ENCODE measurements at regions not wholly inside any gene's neighbourhood (a gene's known extent, or its start where the extent isn't known, plus 50 kb on each side); places are given as distances from the start of the nearest gene placed in this dataset.

DNA sequence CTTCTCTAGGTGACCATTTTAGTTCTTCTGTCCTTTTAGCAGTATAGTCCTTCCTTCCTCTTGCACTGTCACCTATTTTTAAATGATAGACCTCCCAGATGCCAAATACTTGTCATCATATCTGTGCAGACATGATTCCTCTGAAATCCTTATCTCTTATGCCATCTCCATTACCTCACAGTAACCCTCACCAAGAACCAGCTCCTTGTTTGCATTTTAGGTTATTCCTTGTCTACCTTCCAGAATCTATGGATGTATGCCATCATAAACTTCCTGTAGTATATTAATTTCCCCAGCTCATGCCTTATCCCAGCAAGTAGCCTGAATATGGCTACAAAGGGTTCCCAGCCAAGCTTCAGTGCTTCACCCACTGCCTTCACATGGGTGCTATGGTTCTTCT lies 1347.2 kb downstream of the ROBO1 start:
- no peak overlapping the region for H3K4me3 ChIP-seq (replicated peaks; ENCODE audit: low read depth, low read length)
- DNase-seq (ENCODE audit: low read depth), result no peak
- TF ChIP-seq, protein P1, sequence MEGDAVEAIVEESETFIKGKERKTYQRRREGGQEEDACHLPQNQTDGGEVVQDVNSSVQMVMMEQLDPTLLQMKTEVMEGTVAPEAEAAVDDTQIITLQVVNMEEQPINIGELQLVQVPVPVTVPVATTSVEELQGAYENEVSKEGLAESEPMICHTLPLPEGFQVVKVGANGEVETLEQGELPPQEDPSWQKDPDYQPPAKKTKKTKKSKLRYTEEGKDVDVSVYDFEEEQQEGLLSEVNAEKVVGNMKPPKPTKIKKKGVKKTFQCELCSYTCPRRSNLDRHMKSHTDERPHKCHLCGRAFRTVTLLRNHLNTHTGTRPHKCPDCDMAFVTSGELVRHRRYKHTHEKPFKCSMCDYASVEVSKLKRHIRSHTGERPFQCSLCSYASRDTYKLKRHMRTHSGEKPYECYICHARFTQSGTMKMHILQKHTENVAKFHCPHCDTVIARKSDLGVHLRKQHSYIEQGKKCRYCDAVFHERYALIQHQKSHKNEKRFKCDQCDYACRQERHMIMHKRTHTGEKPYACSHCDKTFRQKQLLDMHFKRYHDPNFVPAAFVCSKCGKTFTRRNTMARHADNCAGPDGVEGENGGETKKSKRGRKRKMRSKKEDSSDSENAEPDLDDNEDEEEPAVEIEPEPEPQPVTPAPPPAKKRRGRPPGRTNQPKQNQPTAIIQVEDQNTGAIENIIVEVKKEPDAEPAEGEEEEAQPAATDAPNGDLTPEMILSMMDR (IDR thresholded peaks at IDR 0.05; ENCODE audit: low read length, missing control alignments), result no peak

DNA sequence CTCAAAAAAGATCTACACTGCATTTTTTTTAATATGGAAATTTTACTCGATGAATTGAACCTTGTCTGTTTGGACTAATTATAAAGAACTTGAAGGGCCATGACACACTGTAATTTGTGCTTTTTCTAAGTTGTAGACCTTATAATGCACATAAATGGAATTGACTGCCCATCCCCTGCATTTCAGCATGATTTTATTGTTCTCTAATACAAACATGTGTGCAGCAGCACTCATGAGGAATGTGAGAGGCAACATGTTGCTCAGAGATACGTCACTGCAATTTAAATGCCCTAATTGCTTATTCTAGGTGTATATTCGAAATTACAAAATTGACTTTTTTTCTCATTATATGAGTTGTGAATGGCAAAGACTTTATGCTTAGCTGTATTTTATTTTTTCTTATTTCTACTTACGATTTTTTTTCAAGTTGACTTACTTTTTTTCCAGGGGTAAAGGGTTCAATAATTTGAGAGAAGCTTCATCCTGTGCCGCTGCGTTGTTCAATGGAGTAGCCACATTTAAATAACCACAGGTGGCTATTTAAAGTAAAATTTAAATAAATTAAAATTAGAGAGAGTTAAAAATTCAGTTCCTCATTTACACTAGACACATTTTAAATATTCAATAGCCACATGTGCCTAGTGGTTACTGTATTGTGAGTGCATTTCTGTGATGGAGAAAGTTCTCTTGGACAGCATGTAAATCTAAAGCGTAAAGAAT lies 1346.4 kb downstream of the ROBO1 start:
- no peak for DNase-seq (ENCODE audit: low read depth)
- TF ChIP-seq, protein P1 (IDR thresholded peaks at IDR 0.05; ENCODE audit: low read length, missing control alignments), result no peak

DNA sequence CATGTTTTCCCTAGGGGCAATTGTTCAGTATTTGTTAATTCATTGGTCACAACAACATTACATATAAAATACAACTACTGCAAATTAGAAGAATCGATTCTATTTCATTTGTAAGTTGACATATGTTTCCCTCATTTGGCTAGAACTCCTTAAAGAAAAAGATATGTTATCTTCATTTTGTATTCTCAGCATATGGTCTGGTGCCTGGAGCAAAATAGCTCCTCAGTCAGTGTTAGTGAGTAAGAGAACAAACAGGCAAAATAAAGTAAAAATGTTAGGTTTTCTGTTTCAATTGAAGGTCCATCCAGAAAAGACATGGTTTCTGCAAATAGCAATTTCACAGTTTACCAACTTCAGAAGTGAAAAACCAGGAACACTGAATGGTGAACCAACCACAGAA lies 1343.1 kb downstream of the ROBO1 start:
- no peak for DNase-seq (ENCODE audit: low read depth)
- TF ChIP-seq, protein P1 (IDR thresholded peaks at IDR 0.05; ENCODE audit: low read length, missing control alignments), result no peak
- H3K4me3 ChIP-seq (replicated peaks; ENCODE audit: low read depth, low read length), result no peak overlapping the region

More for the DNA sequence above, 1346.4 kb downstream of the ROBO1 start:
- no peak overlapping the region for H3K4me3 ChIP-seq (replicated peaks; ENCODE audit: low read depth, low read length)

DNA sequence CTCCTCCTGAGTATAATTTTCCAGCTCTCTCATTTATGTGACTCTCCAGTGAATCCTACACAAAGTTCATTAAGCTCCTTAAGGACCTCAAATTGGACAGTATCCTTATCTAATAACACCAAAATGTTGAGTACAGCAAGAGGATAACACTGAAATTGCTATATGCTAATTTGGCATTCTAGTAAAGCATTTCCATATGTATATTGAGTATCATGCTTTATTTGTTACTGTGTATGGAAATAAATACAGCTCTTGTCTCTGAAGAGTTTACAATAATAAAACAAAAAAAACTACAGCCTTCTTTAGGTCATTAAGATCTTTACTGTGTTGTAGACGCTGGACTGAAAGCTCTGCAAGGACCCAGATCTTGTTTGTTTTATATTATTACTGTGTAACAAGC lies 1341.3 kb downstream of the ROBO1 start:
- no peak overlapping the region for H3K4me3 ChIP-seq (replicated peaks; ENCODE audit: low read depth, low read length)
- DNase-seq (ENCODE audit: low read depth), result no peak
- TF ChIP-seq, protein P1 (IDR thresholded peaks at IDR 0.05; ENCODE audit: low read length, missing control alignments), result no peak

DNA sequence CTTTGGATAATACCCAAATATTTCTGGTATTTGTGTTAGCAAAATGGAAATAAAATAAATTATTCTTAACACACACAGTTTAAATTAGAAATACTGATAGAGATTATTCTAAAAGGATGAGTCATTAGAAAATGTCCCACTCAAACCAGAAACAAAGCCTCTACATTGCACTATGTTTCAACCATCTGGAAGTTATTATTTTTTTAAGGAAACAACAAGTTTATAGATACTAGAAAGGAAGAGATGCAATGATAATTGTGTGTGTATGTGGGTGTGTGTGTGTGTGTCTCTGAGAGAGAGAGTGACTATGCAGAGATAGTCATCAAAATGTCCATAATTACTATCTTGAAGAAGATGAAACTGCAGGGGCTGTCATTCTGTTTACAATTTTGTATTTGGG lies 1340.5 kb downstream of the ROBO1 start:
- DNase-seq (ENCODE audit: low read depth), result no peak
- no peak overlapping the region for H3K4me3 ChIP-seq (replicated peaks; ENCODE audit: low read depth, low read length)
- TF ChIP-seq, protein P1 (IDR thresholded peaks at IDR 0.05; ENCODE audit: low read length, missing control alignments), result no peak

DNA sequence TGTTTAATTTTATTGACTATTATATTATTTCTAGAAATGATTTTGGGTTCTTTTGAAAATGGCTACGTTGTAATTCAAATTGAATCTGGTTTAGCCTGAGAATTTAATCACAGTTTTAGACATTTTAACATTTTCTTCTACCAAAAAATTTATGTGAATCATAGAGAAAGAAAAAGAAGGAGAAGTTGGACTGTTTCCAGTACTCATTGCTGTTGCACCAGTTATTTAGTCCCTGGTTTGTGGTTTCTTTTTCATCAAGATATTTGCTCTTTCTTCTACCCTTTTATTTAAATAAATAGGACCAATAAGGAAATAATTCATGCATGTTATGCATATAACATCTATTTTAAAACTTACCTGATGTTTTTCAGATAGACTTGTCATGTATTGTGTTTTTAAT lies 1337.1 kb downstream of the ROBO1 start:
- no peak for DNase-seq (ENCODE audit: low read depth)
- H3K4me3 ChIP-seq (replicated peaks; ENCODE audit: low read depth, low read length), result no peak overlapping the region
- TF ChIP-seq, protein P1 (IDR thresholded peaks at IDR 0.05; ENCODE audit: low read length, missing control alignments), result no peak

DNA sequence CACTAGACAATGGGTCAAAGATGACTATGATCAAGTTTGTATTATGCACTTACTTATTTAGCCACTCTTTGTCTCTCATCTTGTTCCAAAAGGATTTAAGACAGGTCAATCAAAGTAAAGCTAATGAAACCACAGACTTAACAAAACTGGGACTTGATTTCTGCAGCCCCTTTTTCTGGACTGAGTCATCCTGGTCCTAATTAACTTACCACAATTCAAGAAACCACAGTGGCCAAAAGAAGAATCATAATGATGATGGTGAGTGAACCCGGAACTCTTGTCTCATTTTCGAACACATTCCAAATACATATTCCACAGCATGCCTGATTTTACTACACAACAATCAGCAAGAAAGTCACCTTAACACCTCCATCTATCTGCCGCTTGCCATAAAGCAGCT lies 1333.0 kb downstream of the ROBO1 start:
- no peak for DNase-seq (ENCODE audit: low read depth)
- no peak overlapping the region for H3K4me3 ChIP-seq (replicated peaks; ENCODE audit: low read depth, low read length)
- TF ChIP-seq, protein P1 (IDR thresholded peaks at IDR 0.05; ENCODE audit: low read length, missing control alignments), result no peak

Data from fibroblast of pulmonary artery (primary cell).